Activated CD4-positive, alpha-beta T cell treated with anti-CD3 and anti-CD28 coated beads, Interleukin-2, Interleukin-4, amounts not matched to agents 100 ng/mL and 50 ng/mL, durations not matched to agents 16 hours and 8 hours (primary cell): ENCODE measurements at regions not wholly inside any gene's neighbourhood (a gene's known extent, or its start where the extent isn't known, plus 50 kb on each side); places are given as distances from the start of the nearest gene placed in this dataset.

ENCODE experiments used
- DNase-seq: peaks from one replicate; pipeline ENCODE4 v3.0.0-alpha.2; 2020; ENCODE audit warnings: low spot score

DNA sequence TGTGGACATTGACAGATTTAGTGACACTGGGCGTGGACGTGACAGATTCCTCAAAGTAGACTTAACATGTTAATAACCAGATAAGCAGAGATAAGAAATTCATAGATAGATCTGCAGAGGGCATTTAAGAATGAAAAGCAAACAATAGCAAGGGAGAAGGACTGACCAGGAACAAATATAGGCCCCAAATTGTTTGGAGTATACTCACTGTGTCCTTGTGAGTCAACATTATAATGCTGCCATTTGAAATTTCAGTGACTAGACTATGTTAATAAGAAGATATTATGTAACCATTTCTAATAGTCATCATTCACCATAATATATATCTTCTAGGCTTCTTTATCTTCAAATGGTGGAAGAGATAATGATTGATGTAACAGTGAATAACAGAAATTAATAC lies 78.1 kb upstream of the SLC38A11 start:
- no peak for DNase-seq

DNA sequence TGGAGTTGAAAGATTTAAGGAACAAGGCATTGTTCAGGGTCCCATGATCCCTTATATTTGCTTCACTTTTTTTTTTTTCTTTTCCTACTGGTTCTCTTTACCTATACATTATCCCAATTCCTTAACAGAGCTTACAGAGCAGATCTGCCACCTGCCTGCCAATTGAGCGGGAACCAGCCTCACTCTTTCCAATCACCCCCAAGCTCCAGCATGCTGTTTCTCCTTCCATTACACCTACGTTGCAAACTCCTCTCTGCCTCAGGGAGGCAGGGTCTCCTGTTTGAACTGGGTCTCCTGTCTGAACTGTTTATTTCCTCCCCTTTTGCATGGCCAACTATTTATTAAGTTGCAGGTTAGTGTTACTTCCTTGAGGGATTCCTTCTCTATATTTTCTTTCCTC lies 77.2 kb upstream of the SLC38A11 start:
- no peak for DNase-seq

DNA sequence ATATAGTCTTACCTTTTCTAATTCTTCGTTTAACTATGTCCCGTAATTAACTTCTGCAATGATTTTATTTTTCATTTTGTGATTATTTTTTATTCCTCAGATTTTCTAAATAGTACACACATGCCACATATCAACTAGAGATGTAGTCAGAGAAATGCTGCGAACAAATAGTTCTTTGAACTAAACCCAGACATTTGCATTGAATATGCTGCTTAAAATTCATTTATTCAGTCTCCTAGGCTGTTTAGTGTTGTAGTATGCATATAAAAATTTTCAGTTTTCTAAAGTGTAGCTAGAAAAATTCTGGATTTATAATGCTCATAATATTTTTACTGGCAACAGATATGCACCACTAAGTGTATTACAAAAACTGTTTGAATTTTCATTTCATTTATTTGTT lies 68.9 kb upstream of the SLC38A11 start:
- DNase-seq: no peak

DNA sequence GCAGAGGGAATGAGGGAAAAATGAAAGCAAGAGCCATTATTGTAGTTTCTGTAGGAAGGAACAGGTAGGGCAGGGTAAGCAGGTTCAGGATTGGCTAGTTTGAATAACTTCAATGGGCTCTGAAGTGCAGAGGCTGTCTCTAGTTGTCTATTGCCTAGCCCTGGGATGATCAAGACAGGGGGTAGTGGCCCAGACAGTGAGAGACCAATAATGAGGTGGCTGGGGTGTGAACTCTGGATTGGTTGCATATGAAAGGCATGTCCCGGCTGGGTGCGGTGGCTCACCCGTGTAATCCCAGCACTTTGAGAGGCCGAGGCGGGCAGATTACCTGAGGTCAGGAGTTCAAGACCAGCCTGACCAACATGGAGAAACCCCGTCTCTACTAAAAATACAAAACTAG lies 67.5 kb upstream of the SLC38A11 start:
- no peak for DNase-seq

DNA sequence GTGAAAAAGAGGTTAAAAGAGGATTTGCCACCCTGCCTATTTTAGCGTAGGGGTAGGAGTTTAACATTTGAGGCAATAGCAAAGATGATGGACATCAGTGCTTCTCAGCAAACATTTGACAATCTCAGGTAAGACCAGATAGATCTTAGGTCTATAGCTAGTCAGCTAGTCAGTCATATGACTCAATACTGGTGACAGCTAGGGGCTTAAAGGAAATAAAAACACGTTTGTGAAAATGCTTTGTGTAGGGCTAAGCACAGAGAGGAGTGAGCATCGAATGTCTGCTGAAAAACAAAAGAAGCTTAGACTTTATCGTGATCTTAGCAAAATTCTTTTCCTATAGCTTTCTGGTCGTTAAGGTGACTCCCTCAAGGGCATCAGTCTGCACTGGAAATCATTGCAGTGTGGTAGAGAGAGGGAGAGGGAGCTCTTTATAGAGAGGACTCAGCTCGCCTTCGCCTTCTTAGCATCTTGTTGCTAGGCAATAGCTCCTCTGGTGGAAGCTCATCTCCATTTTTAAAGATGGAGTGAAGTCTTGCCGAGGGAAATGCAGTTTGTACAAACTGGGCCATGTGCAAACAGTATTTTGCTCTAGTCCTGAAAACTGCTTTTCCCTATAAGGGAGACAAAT lies 62.8 kb upstream of the SLC38A11 start:
- no peak for DNase-seq

DNA sequence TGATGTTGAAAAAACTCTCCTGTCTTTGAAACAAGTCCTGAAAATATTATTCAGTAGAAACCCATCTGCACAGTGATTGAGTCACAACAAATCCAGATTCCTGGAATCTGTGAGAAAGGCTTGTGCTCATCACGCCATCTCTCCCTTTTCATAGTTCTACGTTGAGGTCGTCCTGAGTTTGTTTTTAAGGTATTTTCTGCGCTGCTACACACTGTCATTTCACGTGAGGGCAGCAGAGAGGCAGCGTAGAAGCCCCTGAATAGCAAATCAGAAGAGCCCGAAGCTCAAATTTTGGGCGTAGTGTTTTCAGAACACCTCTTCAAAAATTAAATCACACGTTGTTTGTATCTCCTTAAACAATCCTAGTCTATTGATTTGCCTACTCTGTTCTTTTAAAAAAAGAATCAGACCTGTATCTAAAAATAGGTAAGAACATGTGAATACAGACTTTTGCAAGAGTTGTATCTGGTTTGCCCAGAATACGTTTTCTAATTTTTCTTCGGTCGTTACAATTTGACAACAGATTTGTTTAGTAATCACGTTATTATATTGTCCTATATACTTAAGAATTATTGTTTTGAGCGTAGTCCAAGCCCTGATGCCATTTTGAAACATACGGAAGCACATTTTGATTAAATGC lies 61.6 kb upstream of the SLC38A11 start:
- DNase-seq: peak; percentile 33

DNA sequence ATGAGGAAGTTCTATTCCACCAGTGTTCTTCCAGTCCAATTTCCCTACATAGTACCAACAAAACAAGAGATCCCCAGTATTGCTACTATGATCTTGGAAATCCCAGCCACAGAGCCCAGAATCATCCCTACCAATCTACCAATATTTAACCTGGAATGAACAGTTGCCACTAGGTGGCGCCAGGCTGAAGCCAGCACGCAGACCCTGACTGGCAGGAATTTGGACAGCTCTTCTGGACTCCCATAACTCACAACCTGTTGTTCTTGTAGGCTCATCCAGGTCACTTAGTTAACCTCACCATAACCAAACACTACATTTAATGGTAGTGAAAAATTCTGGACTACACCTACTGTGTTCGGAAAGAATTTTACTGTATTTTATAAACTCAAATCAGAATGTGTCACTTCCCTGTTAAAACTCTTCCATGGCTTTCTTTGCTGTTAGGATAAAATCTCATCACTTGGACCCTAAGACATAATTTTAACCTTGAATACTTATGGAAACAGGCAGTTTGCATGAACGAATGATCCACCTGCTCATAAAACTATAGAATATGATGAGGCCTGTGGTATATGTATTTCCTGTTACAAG lies 59.8 kb upstream of the SLC38A11 start:
- DNase-seq: peak; percentile 55

DNA sequence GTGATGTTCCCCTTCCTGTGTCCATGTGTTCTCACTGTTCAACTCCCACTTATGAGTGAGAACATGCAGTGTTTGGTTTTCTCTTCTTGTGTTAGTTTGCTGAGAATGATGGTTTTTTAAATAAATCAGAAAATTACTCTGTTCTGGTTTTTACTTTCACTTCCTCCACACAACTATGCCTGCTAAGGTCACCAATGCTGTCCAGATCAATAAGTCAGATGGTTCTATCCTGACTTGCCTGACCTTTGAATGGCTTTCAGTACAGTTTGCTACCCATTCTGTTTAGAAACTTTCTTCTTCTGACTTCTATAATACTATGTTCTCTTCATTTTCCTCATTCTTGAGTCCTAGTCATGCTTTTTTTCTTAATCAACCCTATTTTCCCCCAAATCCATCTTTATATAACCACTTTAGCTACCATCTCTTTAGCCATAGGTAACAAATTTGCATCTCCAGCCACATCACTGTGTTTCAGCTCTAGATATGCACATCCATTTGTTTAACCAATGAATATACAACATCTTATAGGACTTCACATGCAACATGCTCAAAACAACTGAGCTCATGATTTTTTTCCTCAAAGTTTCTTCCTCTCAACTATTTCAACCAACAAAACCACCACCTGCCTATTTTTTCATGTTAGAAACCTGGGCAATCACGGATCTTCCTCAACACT lies 58.8 kb upstream of the SLC38A11 start:
- no peak for DNase-seq

DNA sequence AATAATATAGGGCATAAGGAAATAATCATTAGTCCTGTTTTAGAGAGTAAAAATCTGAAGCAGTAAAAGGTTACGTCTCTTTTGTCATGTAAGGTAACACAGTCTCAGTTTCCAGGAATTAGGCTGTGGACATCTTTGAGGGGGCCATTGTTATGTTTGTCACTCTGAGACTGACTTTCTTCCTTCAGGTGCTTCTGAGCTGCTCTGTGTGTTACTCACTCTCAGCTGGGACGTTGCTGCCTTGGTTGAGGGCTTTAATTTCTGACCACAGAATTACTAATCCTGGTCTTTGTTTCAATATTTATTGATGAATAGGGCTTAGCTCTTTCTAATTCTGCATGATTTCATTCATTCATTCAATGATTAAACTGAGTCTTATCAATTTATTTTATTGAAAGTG lies 55.9 kb upstream of the SLC38A11 start:
- DNase-seq: no peak

DNA sequence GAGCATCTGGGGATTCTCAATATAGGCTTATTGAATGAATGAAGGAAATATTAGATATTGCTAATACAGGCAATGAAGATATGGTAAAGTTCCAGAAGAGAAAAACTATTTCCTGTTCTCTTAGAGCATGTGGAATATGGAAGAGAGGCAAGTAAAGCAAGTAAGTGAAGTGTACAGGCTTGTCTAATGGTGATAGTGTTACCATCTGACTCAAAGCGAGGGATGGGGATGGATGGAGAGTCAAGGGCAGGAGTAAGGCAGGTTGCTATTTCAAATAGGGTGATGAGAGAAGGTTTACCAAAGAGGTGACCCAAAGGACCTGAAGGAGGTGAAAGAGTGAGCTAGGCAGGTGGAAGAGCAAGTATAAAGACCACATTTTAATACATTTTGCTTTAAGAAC lies 55.2 kb upstream of the SLC38A11 start:
- no peak for DNase-seq

DNA sequence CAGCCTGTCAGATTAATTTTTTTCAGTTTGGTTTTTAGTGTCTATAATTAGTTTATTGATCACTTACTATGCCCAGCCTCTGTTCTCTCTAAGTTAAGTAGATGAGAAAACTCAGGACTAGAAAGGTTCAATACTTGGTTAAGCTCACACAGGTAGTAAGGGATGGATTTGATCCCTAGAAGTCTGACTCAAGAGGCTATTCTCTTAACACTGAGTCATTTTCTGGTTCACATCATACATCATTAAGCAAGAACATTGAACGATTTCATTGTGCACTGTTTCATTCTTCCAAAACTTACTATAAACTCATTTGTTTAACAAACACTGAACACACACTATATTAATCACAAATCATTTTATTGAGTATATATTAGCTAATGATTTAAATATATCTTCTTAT lies 54.1 kb upstream of the SLC38A11 start:
- no peak for DNase-seq

DNA sequence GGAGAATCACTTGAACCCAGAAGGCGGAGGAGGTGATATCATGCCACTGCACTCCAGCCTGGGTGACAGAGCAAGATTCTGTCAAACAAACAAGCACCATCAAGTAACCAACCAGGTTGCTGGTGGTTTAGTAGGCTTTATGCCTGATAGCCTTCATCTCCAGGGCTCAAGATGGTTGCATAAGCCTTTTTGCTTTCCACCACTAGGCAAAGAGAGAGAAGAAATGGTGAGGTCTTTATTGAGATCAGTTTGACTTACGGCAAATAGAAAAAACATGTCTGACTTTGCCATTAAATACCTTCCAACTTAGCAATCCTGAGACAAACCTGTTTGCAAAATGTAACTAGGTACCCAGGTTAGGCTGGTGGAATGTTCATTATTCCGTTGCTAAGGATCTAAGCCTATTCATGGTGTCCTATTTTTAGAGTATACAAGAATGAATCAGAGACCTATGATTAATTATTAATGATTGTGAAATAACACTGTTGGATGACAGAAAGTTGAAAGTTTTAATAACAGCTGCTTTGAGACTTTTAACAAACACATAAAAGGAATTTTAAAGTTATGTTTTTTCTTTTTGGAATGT lies 53.5 kb upstream of the SLC38A11 start:
- DNase-seq: no peak

DNA sequence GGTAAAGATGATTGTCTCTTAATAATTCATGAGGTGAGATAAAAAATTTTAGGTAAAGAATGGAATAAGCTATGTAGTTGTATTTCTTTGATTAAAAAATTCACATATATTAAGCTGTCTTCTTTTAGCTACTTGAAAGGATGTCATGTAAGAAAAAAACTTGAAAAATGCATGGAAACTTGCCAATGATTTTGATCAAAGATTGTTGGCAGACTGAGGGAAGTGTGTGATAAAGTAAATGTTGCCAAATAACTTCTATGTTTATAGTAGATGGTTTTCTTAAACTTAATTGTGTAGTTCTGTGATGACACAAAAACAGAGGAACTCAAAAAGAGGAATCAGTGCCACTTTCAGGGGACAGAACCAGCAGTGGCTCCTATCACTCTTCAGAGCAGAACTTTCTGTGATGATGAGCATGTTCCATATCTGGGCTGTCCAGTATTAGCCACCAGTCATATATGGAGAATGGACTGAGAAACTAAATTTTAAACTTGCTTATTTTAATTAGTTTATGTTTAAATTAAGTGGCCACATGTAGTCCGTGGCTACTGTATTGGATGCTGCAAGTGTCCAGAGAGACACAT lies 51.9 kb upstream of the SLC38A11 start:
- no peak for DNase-seq
